Kidney (tissue), 13 donors: ENCODE measurements at regions not wholly inside any gene's neighbourhood (a gene's known extent, or its start where the extent isn't known, plus 50 kb on each side); places are given as distances from the start of the nearest gene placed in this dataset.

Experiments
- DNase-seq, 5 donors: peaks; one replicate each; pipeline ENCODE4 v3.0.0-alpha.2; 2013 to 2020
- FAIRE-seq: peaks from 2 replicates; lab custom pipeline; 2012; peaks lifted over from hg19 to GRCh38; lab: Jason Lieb, UNC
- H3K27ac ChIP-seq, 2 donors: one replicate each; pipeline ENCODE4 v1.7.0; 2013; ENCODE audit warnings: low read depth in 2 of 2, low read length in 2 of 2, inconsistent platforms in 1 of 2
- H3K27me3 ChIP-seq: one replicate; pipeline ENCODE4 v1.7.1; 2013; ENCODE audit warnings: low read length, inconsistent platforms; ENCODE audit not compliant: control insufficient read depth, insufficient read depth
- H3K36me3 ChIP-seq, 3 donors: one replicate each; pipeline versions ENCODE4 v1.7.0 to v1.7.1; 2013; ENCODE audit warnings: low read length in 3 of 3, control low read depth in 1 of 3, inconsistent platforms in 1 of 3; ENCODE audit not compliant: insufficient read depth in 3 of 3, control insufficient read depth in 2 of 3
- H3K4me1 ChIP-seq, 3 donors: one replicate each; pipeline versions ENCODE4 v1.7.0 to v1.7.1; 2013; ENCODE audit warnings: low read length in 3 of 3, inconsistent platforms in 1 of 3, low read depth in 1 of 3; ENCODE audit not compliant: control insufficient read depth in 2 of 3, insufficient read depth in 2 of 3
- H3K4me3 ChIP-seq, 3 donors: one replicate each; pipeline versions ENCODE4 v1.7.0 to v1.8.1; 2013; ENCODE audit warnings: low read length in 3 of 3, control low read depth in 1 of 3, inconsistent platforms in 1 of 3
- H3K9ac ChIP-seq, 3 donors: one replicate each; pipeline versions ENCODE4 v1.7.0 to v1.7.1; 2013; ENCODE audit warnings: low read length in 3 of 3, control low read depth in 1 of 3, inconsistent platforms in 1 of 3
- H3K9me3 ChIP-seq, 3 donors: one replicate each; pipeline versions ENCODE4 v1.7.0 to v1.7.1; 2013; ENCODE audit warnings: low read length in 3 of 3, control low read depth in 1 of 3, inconsistent platforms in 1 of 3; ENCODE audit not compliant: control insufficient read depth in 2 of 3, insufficient read depth in 1 of 3
- CTCF ChIP-seq: IDR thresholded peaks from 3 replicates; pipeline ENCODE4 v1.5.1; 2012; ENCODE audit warnings: mild to moderate bottlenecking, moderate library complexity, borderline replicate concordance; ENCODE audit not compliant: insufficient read depth; ENCODE audit errors: extremely low read depth
- intact Hi-C: fragments of 100-400 bp; cut with DNase I; formaldehyde crosslinking; loops from one replicate; pipeline ENCODE4 v1.11.1; 2022
- donor health status: control.
- donor health status: control.
- donor health status: control.
- donor health status: control.
- donor health status: control.
- donor health status: DM: yes; HTN: yes; CAD: no.
- donor health status: Normal renal cell carcinoma (clear cell type).

GRCh38 chr2:18501156-18501555 is 59.3 kb downstream of the RDH14 start:
- no peaks in the 10 kb centered on the region for H3K4me1 ChIP-seq
- DNase-seq (no peak), FAIRE-seq (no peak)
- no peak overlapping the region for H3K27ac ChIP-seq
- H3K9ac ChIP-seq = no peak overlapping the region
- H3K9me3 ChIP-seq = no peaks in the 10 kb centered on the region
- H3K27me3 ChIP-seq = no peaks in the 10 kb centered on the region
- intact Hi-C loops = no loop called here
- no peaks in the 10 kb centered on the region for H3K36me3 ChIP-seq
- H3K4me3 ChIP-seq = no peak overlapping the region
- TF ChIP-seq CTCF = no peak

GRCh38 chr2:18500333-18500732 is 60.1 kb downstream of the RDH14 start:
- Histone ChIP-seq H3K4me3 (no peak overlapping the region), H3K27ac (no peak overlapping the region), H3K36me3 (no peaks in the 10 kb centered on the region), H3K9me3 (no peaks in the 10 kb centered on the region), H3K4me1 (no peaks in the 10 kb centered on the region), H3K9ac (no peak overlapping the region), H3K27me3 (no peaks in the 10 kb centered on the region)
- TF ChIP-seq CTCF = no peak
- intact Hi-C loops = no loop called here
- DNase-seq (no peak), FAIRE-seq (no peak)

- TF ChIP-seq CTCF = no peak
- H3K4me1 ChIP-seq = no peaks in the 10 kb centered on the region
- intact Hi-C loops = no loop called here
- H3K4me3 ChIP-seq = no peak overlapping the region
- H3K27me3 ChIP-seq = no peaks in the 10 kb centered on the region
- no peak overlapping the region for H3K27ac ChIP-seq
- H3K9ac ChIP-seq = no peak overlapping the region
- FAIRE-seq = no peak
- no peaks in the 10 kb centered on the region for H3K36me3 ChIP-seq
- DNase-seq = no peak
- no peaks in the 10 kb centered on the region for H3K9me3 ChIP-seq
Measured at GRCh38 chr2:18498531-18498930, 61.9 kb downstream of the RDH14 start.

GRCh38 chr2:18496516-18496915 is 63.9 kb downstream of the RDH14 start:
- FAIRE-seq (no peak), DNase-seq (peak in 1 of 5 donors; percentile 24)
- no peaks in the 10 kb centered on the region for H3K27me3 ChIP-seq
- no peaks in the 10 kb centered on the region for H3K4me1 ChIP-seq
- H3K9ac ChIP-seq = no peak overlapping the region
- intact Hi-C loops = no loop called here
- TF ChIP-seq CTCF = no peak
- no peaks in the 10 kb centered on the region for H3K9me3 ChIP-seq
- H3K27ac ChIP-seq = no peak overlapping the region
- H3K4me3 ChIP-seq = no peak overlapping the region
- no peaks in the 10 kb centered on the region for H3K36me3 ChIP-seq
